NCI-H82 (cell line): ENCODE measurements at regions not wholly inside any gene's neighbourhood (a gene's known extent, or its start where the extent isn't known, plus 50 kb on each side); places are given as distances from the start of the nearest gene placed in this dataset.
"Not testable (repeated sequence)": the region's sequence is repeated elsewhere in the genome, so short reads cannot be mapped to it uniquely, and the experiment has no call there.

ENCODE experiments used
- DNase-seq: peaks from one replicate; lab custom pipeline; 2025; lab: John Stamatoyannopoulos, UW

- DNase-seq, result no peak
Observed at GRCh38 chr7:9210114-9210513, 776.7 kb downstream of the NXPH1 start.

GRCh38 chr7:9217204-9217603, 783.8 kb downstream of the NXPH1 start:
- DNase-seq, result no peak

- no peak for DNase-seq
Observed at GRCh38 chr7:9226500-9226899, 793.1 kb downstream of the NXPH1 start.

GRCh38 chr7:9231630-9232121, 798.3 kb downstream of the NXPH1 start:
- peak; percentile 97 for DNase-seq

GRCh38 chr7:9240001-9240400, 806.6 kb downstream of the NXPH1 start:
- DNase-seq, result no peak

- DNase-seq, result no peak
Observed at GRCh38 chr7:9241826-9242225, 808.4 kb downstream of the NXPH1 start.

- no peak for DNase-seq
Observed at GRCh38 chr7:9242636-9243035, 809.2 kb downstream of the NXPH1 start.

GRCh38 chr7:9250876-9251275, 817.5 kb downstream of the NXPH1 start:
- DNase-seq, result peak; percentile 86

GRCh38 chr7:9264395-9264794, 831.0 kb downstream of the NXPH1 start:
- DNase-seq, result no peak

- DNase-seq, result no peak
Observed at GRCh38 chr7:9280088-9280487, 846.7 kb downstream of the NXPH1 start.

GRCh38 chr7:9283246-9283645, 849.8 kb downstream of the NXPH1 start:
- no peak for DNase-seq

GRCh38 chr7:9302436-9302835, 869.0 kb downstream of the NXPH1 start:
- DNase-seq, result no peak

- peak; percentile 4 for DNase-seq
Observed at GRCh38 chr7:9307131-9307530, 873.7 kb downstream of the NXPH1 start.

- DNase-seq, result no peak
Observed at GRCh38 chr7:9324513-9324912, 891.1 kb downstream of the NXPH1 start.

- no peak for DNase-seq
Observed at GRCh38 chr7:9328296-9328695, 894.9 kb downstream of the NXPH1 start.

GRCh38 chr7:9349625-9350024, 916.2 kb downstream of the NXPH1 start:
- no peak for DNase-seq

- DNase-seq, result no peak
Observed at GRCh38 chr7:9391221-9391620, 957.8 kb downstream of the NXPH1 start.

GRCh38 chr7:9391984-9392383, 958.6 kb downstream of the NXPH1 start:
- no peak for DNase-seq

GRCh38 chr7:9404386-9404785, 971.0 kb downstream of the NXPH1 start:
- DNase-seq, result not testable (repeated sequence)

GRCh38 chr7:9407816-9408215, 974.4 kb downstream of the NXPH1 start:
- DNase-seq, result no peak

- DNase-seq, result no peak
Observed at GRCh38 chr7:9453521-9453920, 1020.1 kb downstream of the NXPH1 start.

- no peak for DNase-seq
Observed at GRCh38 chr7:9488555-9488954, 1055.1 kb downstream of the NXPH1 start.

GRCh38 chr7:9498303-9498702, 1064.9 kb downstream of the NXPH1 start:
- DNase-seq, result no peak

GRCh38 chr7:9502269-9502668, 1068.9 kb downstream of the NXPH1 start:
- no peak for DNase-seq

- DNase-seq, result no peak
Observed at GRCh38 chr7:9504678-9505077, 1071.3 kb downstream of the NXPH1 start.
